ENCODE measurements at regions not wholly inside any gene's neighbourhood (a gene's known extent, or its start where the extent isn't known, plus 50 kb on each side); places are given as distances from the start of the nearest gene placed in this dataset.
A peak's percentile ranks its signal among the peaks of the same experiment; 100 is the strongest.

- Histone ChIP-seq H2AFZ (ENCODE audit: low read depth, low read length) (no peak overlapping the region), H3K9ac (ENCODE audit: insufficient read depth in 1 of 2, low read depth in 2 of 2, low read length in 2 of 2) (no peak overlapping the region), H3K36me3 (ENCODE audit: control insufficient read depth, insufficient read depth, low read length) (no peaks in the 10 kb centered on the region), H3K79me2 (ENCODE audit: control insufficient read depth, insufficient read depth, low read length) (no peaks in the 10 kb centered on the region), H3K27me3 (ENCODE audit: control insufficient read depth in 2 of 2, insufficient read depth in 2 of 2, low read length in 2 of 2) (no peaks in the 10 kb centered on the region), H3K4me1 (replicated peaks in 1 of 2; ENCODE audit: control insufficient read depth in 2 of 2, insufficient read depth in 2 of 2, low read length in 2 of 2) (no peaks in the 10 kb centered on the region; a peak in 1 of 5 replicates), H3K4me3 (no peak overlapping the region), H4K20me1 (replicated peaks; ENCODE audit: control insufficient read depth, insufficient read depth, low read length) (no peaks in the 10 kb centered on the region), H3K9me3 (replicated peaks; ENCODE audit: control insufficient read depth, insufficient read depth, low read depth, low read length) (no peaks in the 10 kb centered on the region), H3K4me2 (ENCODE audit: insufficient read depth, low read length) (no peak overlapping the region), H3K27ac (ENCODE audit: extremely low read depth, low read depth, low read length) (no peak overlapping the region), H3K9me1 (ENCODE audit: control insufficient read depth, insufficient read depth, low read length) (no peaks in the 10 kb centered on the region)
- in situ Hi-C loops (cut with MboI), result no loop called here
- ChIA-PET POLR2A (no interaction called here), CTCF (ENCODE audit: low intra/inter-chr PET ratio) (no interaction called here)
- no peak for FAIRE-seq
- no peak for ATAC-seq
- no TSS peak for BruUV-seq (replicated peaks)
- intact Hi-C loops (cut with micrococcal nuclease), result no loop called here
- DNase-seq (ENCODE audit: extremely low read depth in 1 of 4, low spot score in 3 of 4), result no peak
- TF ChIP-seq, protein P1, sequence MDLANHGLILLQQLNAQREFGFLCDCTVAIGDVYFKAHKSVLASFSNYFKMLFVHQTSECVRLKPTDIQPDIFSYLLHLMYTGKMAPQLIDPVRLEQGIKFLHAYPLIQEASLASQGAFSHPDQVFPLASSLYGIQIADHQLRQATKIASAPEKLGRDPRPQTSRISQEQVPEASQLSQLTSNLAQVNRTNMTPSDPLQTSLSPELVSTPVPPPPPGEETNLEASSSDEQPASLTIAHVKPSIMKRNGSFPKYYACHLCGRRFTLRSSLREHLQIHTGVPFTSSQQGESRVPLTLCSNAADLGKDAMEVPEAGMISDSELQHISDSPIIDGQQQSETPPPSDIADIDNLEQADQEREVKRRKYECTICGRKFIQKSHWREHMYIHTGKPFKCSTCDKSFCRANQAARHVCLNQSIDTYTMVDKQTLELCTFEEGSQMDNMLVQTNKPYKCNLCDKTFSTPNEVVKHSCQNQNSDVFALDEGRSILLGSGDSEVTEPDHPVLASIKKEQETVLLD (IDR thresholded peaks at IDR 0.05), result no peak
- peak; percentile 7 for TF ChIP-seq MEIS2 (IDR thresholded peaks at IDR 0.05; ENCODE audit: partially characterized antibody)
- TF ChIP-seq, protein P2, sequence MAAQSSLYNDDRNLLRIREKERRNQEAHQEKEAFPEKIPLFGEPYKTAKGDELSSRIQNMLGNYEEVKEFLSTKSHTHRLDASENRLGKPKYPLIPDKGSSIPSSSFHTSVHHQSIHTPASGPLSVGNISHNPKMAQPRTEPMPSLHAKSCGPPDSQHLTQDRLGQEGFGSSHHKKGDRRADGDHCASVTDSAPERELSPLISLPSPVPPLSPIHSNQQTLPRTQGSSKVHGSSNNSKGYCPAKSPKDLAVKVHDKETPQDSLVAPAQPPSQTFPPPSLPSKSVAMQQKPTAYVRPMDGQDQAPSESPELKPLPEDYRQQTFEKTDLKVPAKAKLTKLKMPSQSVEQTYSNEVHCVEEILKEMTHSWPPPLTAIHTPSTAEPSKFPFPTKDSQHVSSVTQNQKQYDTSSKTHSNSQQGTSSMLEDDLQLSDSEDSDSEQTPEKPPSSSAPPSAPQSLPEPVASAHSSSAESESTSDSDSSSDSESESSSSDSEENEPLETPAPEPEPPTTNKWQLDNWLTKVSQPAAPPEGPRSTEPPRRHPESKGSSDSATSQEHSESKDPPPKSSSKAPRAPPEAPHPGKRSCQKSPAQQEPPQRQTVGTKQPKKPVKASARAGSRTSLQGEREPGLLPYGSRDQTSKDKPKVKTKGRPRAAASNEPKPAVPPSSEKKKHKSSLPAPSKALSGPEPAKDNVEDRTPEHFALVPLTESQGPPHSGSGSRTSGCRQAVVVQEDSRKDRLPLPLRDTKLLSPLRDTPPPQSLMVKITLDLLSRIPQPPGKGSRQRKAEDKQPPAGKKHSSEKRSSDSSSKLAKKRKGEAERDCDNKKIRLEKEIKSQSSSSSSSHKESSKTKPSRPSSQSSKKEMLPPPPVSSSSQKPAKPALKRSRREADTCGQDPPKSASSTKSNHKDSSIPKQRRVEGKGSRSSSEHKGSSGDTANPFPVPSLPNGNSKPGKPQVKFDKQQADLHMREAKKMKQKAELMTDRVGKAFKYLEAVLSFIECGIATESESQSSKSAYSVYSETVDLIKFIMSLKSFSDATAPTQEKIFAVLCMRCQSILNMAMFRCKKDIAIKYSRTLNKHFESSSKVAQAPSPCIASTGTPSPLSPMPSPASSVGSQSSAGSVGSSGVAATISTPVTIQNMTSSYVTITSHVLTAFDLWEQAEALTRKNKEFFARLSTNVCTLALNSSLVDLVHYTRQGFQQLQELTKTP (IDR thresholded peaks at IDR 0.05; ENCODE audit: low read depth in 1 of 2, partially characterized antibody in 2 of 2), result no peak
- TF ChIP-seq MEF2A (IDR thresholded peaks at IDR 0.05; ENCODE audit: control insufficient read depth, low read depth, low read length), result no peak
- no peak for TF ChIP-seq ZNF766 (CRISPR knock-in tag; conservative IDR thresholded peaks at IDR 0.05)
- TF ChIP-seq NONO (IDR thresholded peaks at IDR 0.05; ENCODE audit: low read depth in 2 of 2, low read length in 1 of 2), result no peak
- no peak for TF ChIP-seq E2F3 (CRISPR knock-in tag; IDR thresholded peaks at IDR 0.05)
- TF ChIP-seq, protein P3, sequence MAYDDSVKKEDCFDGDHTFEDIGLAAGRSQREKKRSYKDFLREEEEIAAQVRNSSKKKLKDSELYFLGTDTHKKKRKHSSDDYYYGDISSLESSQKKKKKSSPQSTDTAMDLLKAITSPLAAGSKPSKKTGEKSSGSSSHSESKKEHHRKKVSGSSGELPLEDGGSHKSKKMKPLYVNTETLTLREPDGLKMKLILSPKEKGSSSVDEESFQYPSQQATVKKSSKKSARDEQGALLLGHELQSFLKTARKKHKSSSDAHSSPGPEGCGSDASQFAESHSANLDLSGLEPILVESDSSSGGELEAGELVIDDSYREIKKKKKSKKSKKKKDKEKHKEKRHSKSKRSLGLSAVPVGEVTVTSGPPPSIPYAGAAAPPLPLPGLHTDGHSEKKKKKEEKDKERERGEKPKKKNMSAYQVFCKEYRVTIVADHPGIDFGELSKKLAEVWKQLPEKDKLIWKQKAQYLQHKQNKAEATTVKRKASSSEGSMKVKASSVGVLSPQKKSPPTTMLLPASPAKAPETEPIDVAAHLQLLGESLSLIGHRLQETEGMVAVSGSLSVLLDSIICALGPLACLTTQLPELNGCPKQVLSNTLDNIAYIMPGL (CRISPR knock-in tag; IDR thresholded peaks at IDR 0.05), result no peak
- TF ChIP-seq TEAD4 (IDR thresholded peaks at IDR 0.05; ENCODE audit: low read length), result peak; percentile 59; the same call in 1 of the 2 replicates
- no peak for TF ChIP-seq TEAD4 (CRISPR knock-in tag; IDR thresholded peaks at IDR 0.05; ENCODE audit: borderline replicate concordance)
- no peak for TF ChIP-seq ZBTB12 (CRISPR knock-in tag; IDR thresholded peaks at IDR 0.05)
- no peak for TF ChIP-seq TBP (optimal IDR thresholded peaks at IDR 0.05; ENCODE audit: low read depth, low read length)
Observed at GRCh38 chr11:98398508-98398907, 622.2 kb upstream of the CNTN5 start.

All from K562 (cell line).